ENCODE measurements at regions not wholly inside any gene's neighbourhood (a gene's known extent, or its start where the extent isn't known, plus 50 kb on each side); places are given as distances from the start of the nearest gene placed in this dataset.

GRCh38 chr9:116101516-116101915, 52.1 kb upstream of the PAPPA start:
- DNase-seq (ENCODE audit: extremely low read depth, low read depth): no peak

GRCh38 chr9:116102596-116102995, 51.0 kb upstream of the PAPPA start:
- TF ChIP-seq CTCF (IDR thresholded peaks at IDR 0.05; ENCODE audit: low read depth, low read length): no peak
- DNase-seq (ENCODE audit: extremely low read depth, low read depth): no peak

More at GRCh38 chr9:116101516-116101915, 52.1 kb upstream of the PAPPA start:
- TF ChIP-seq CTCF (IDR thresholded peaks at IDR 0.05; ENCODE audit: low read depth, low read length): no peak

All from AG09319 (cell line).